OCI-LY3 (cell line): ENCODE measurements at regions not wholly inside any gene's neighbourhood (a gene's known extent, or its start where the extent isn't known, plus 50 kb on each side); places are given as distances from the start of the nearest gene placed in this dataset.

Source experiments
- H2AFZ ChIP-seq: fragments of 200-600, 300-600 bp; shearing (Covaris generic); 2 replicates; pipeline ENCODE4 v1.6.0; 2014; ENCODE audit warnings: antibody characterized with exemption, low read depth, low read length
- H3K27ac ChIP-seq: fragments of 200-600, 300-600 bp; sonication (generic); 2 replicates; pipeline ENCODE4 v1.5.1; 2014; ENCODE audit warnings: mild to moderate bottlenecking, low read length, moderate library complexity, mixed read lengths
- H3K27me3 ChIP-seq: fragments of 200-600, 300-600 bp; sonication (generic); 2 replicates; pipeline ENCODE4 v1.6.1; 2014; ENCODE audit warnings: low read depth, low read length, mixed read lengths
- H3K36me3 ChIP-seq: fragments of 200-600, 300-600 bp; sonication (generic); replicated peaks from 2 replicates; pipeline ENCODE3; 2014; ENCODE audit warnings: low read depth, low read length, mixed read lengths
- H3K4me1 ChIP-seq: fragments of 300-600, 200-600 bp; sonication (generic); 2 replicates; pipeline ENCODE4 v1.6.1; 2014; ENCODE audit warnings: low read length, mixed read lengths
- H3K4me2 ChIP-seq: fragments of 200-600, 300-600 bp; sonication (generic); 2 replicates; pipeline ENCODE4 v1.6.1; 2014; ENCODE audit warnings: low read length, mixed read lengths
- H3K4me3 ChIP-seq: fragments of 300-600, 200-600 bp; sonication (generic); 2 replicates; pipeline ENCODE4 v1.5.1; 2014; ENCODE audit warnings: antibody characterized with exemption, mild to moderate bottlenecking, low read length, moderate library complexity
- H3K79me2 ChIP-seq: fragments of 300-600, 200-600 bp; shearing (Covaris generic); 2 replicates; pipeline ENCODE4 v1.6.1; 2014; ENCODE audit warnings: mild to moderate bottlenecking, low read length, mixed read lengths
- H3K9ac ChIP-seq: fragments of 300-600, 200-600 bp; shearing (Covaris generic); 2 replicates; pipeline ENCODE4 v1.6.0; 2014; ENCODE audit warnings: mild to moderate bottlenecking, low read length, moderate library complexity
- H3K9me3 ChIP-seq: fragments of 200-600, 300-600 bp; shearing (Covaris generic); 2 replicates; pipeline ENCODE4 v1.6.1; 2014; ENCODE audit warnings: low read length, mixed read lengths; ENCODE audit not compliant: insufficient read depth
- H4K20me1 ChIP-seq: fragments of 200-600, 300-600 bp; sonication (generic); 2 replicates; pipeline ENCODE4 v1.6.1; 2016; ENCODE audit warnings: low read length, mixed read lengths; ENCODE audit not compliant: insufficient read depth
- EZH2phosphoT487 ChIP-seq: fragments of 200-600 bp; shearing (Covaris generic); IDR thresholded peaks from 2 replicates; pipeline ENCODE4 v1.6.1; 2018; ENCODE audit warnings: antibody characterized with exemption, mixed run types, low read depth
- TF ChIP-seq, protein P1 (sequence below): fragments of 200-600, 300-600 bp; sonication (generic); IDR thresholded peaks from 2 replicates; pipeline ENCODE4 v1.5.1; 2014; ENCODE audit warnings: antibody characterized with exemption, low read length, low read depth

DNA sequence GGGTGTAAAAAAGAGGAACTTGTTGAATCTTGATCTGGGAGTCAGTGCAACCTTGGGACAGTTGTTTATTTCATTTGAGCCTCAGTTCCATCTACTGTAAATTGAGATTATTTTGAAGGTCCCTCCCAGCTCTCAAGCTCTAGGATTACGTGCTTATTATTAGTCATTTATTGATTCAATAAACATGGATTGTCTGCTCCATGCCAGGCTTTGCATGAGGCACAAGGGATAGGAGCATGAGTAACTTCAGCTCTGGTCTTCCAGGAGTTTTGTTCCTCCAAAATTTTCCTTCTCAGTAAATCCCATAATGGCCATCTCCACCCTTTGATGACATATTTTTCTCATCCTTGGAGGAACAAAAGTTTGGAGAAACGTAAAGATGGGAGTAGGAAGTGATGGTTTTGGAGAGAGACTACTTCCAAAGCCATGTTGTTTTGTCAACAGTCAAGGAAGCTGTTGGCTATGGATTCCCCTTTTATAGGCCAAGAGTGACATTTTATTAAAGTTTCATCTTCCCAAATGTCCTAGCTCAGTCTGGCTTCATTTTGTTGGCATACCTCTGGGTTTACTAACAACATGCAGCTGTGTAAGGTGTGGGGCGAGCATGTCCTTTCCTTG is 244.6 kb downstream of the DMRT2 start:
- no peak overlapping the region for H3K4me3 ChIP-seq
- H3K27ac ChIP-seq: no peak overlapping the region
- H3K9me3 ChIP-seq: no peaks in the 10 kb centered on the region
- TF ChIP-seq, protein P1, sequence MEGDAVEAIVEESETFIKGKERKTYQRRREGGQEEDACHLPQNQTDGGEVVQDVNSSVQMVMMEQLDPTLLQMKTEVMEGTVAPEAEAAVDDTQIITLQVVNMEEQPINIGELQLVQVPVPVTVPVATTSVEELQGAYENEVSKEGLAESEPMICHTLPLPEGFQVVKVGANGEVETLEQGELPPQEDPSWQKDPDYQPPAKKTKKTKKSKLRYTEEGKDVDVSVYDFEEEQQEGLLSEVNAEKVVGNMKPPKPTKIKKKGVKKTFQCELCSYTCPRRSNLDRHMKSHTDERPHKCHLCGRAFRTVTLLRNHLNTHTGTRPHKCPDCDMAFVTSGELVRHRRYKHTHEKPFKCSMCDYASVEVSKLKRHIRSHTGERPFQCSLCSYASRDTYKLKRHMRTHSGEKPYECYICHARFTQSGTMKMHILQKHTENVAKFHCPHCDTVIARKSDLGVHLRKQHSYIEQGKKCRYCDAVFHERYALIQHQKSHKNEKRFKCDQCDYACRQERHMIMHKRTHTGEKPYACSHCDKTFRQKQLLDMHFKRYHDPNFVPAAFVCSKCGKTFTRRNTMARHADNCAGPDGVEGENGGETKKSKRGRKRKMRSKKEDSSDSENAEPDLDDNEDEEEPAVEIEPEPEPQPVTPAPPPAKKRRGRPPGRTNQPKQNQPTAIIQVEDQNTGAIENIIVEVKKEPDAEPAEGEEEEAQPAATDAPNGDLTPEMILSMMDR: no peak
- no peak for TF ChIP-seq EZH2phosphoT487
- no peaks in the 10 kb centered on the region for H3K4me1 ChIP-seq
- no peak overlapping the region for H3K9ac ChIP-seq
- H3K36me3 ChIP-seq: no peaks in the 10 kb centered on the region
- peaks cover 3% of the 10 kb centered on the region; the same call in 1 of the 2 replicates for H3K27me3 ChIP-seq
- H2AFZ ChIP-seq: no peak overlapping the region
- H3K4me2 ChIP-seq: no peak overlapping the region
- no peaks in the 10 kb centered on the region for H3K79me2 ChIP-seq
- no peaks in the 10 kb centered on the region for H4K20me1 ChIP-seq

DNA sequence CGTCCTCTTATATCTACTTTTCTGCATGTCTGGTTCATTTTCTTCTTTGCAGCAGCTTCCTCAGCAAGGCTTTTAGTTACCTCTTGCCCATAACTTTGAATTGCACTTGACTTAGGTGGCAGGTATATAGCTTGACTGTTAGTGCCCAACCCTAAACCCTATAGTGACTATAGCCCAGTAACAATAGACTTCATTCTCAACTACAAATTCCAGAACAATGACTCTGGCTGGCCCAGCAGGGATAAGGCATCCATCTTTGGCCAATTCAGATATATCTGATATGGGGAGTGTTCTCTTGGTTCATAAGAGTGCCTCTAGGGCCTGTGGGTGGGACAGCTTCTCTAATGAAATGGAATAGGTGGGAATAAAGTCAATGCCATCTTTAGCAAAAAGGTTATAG is 246.2 kb downstream of the DMRT2 start:
- no peak overlapping the region for H2AFZ ChIP-seq
- no peaks in the 10 kb centered on the region for H3K9me3 ChIP-seq
- H3K27me3 ChIP-seq: peaks cover 3% of the 10 kb centered on the region; the same call in 1 of the 2 replicates
- H3K36me3 ChIP-seq: no peaks in the 10 kb centered on the region
- TF ChIP-seq, protein P1: no peak
- TF ChIP-seq EZH2phosphoT487: no peak
- H3K4me2 ChIP-seq: no peak overlapping the region
- no peak overlapping the region for H3K27ac ChIP-seq
- no peak overlapping the region for H3K9ac ChIP-seq
- H3K79me2 ChIP-seq: no peaks in the 10 kb centered on the region
- H3K4me3 ChIP-seq: no peak overlapping the region
- H3K4me1 ChIP-seq: no peaks in the 10 kb centered on the region
- no peaks in the 10 kb centered on the region for H4K20me1 ChIP-seq

DNA sequence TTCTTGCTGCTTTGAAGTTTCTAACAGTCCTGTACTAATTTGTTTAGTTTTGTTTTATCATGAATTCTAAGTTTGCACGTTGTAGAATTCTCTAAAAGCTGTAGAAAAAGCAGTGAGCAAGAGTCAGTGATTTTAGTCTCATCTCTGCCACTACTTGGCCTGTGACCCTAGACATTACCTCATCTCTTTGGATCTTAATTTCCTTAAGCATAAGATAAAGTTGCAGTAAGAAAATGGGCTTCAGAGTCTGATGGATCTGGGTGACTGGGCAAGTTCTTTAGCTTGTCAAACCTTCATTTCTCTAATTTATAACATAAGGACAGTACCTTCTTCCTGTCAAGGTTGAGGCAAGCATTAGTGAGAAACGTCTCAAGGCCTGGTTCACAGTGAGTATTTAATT is 247.9 kb downstream of the DMRT2 start:
- Histone ChIP-seq H3K9ac (no peak overlapping the region), H3K79me2 (no peaks in the 10 kb centered on the region), H3K27ac (no peak overlapping the region), H3K27me3 (peaks cover 3% of the 10 kb centered on the region; the same call in 1 of the 2 replicates), H3K4me1 (no peaks in the 10 kb centered on the region), H4K20me1 (no peaks in the 10 kb centered on the region), H2AFZ (no peak overlapping the region), H3K9me3 (no peaks in the 10 kb centered on the region), H3K36me3 (no peaks in the 10 kb centered on the region), H3K4me2 (no peak overlapping the region), H3K4me3 (no peak overlapping the region)
- TF ChIP-seq, protein P1: no peak
- TF ChIP-seq EZH2phosphoT487: no peak

DNA sequence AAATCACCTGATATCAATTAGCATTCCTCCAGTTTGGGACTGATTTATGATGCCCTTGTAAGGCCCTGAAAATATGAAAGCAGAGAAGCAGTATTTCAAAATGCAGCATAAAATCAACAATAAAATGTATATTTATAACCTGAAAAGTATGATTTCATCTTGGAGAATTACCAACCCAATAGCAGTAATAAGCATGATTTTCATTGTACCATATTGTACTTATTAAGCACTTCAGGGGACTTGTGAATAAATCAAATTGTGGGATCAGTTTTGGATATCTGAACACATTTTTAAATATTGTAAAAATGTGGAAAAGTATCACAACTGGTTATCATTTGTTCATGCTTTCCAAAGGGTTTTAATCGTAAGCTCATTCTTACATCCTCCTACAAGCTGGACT is 250.8 kb downstream of the DMRT2 start:
- H3K27me3 ChIP-seq: no peaks in the 10 kb centered on the region; the same call in 1 of the 2 replicates
- H3K9me3 ChIP-seq: no peaks in the 10 kb centered on the region
- H3K9ac ChIP-seq: no peak overlapping the region

More for the DNA sequence above, 250.8 kb downstream of the DMRT2 start:
- Histone ChIP-seq H4K20me1 (no peaks in the 10 kb centered on the region), H3K4me1 (no peaks in the 10 kb centered on the region), H3K4me3 (no peak overlapping the region), H3K79me2 (no peaks in the 10 kb centered on the region), H3K27ac (no peak overlapping the region), H3K36me3 (no peaks in the 10 kb centered on the region), H2AFZ (no peak overlapping the region), H3K4me2 (no peak overlapping the region)
- TF ChIP-seq, protein P1: no peak
- no peak for TF ChIP-seq EZH2phosphoT487
